ENCODE measurements at regions not wholly inside any gene's neighbourhood (a gene's known extent, or its start where the extent isn't known, plus 50 kb on each side); places are given as distances from the start of the nearest gene placed in this dataset.

DNA sequence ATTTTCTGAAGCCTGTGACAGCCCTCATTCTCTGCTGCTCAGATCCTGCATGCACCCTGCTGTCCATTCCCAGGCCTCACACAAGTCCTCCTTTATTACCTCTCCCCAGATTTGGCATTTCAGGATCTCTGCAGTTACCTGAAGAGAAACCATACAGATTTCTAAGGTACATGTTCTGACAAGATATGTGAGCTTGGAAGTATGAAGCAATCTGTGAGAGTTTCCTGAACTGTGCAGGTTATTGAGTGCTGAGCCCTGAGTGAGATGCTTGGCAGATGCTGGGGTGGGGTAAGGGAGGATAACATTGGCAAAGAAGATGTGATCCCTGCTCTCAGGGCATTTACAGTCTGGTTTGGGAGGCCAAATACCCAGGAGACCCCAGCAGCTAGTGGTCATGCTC lies 91.9 kb upstream of the EPCAM start:
- no peaks in the 10 kb centered on the region for H3K79me2 ChIP-seq (ENCODE audit: control insufficient read depth, insufficient read depth, low read length)
- H2AFZ ChIP-seq (ENCODE audit: low read depth, low read length) = no peak overlapping the region
- H3K36me3 ChIP-seq (ENCODE audit: control insufficient read depth in 2 of 2, extremely low read depth in 1 of 2, insufficient read depth in 2 of 2, low read length in 2 of 2) = no peaks in the 10 kb centered on the region
- dilution Hi-C loops (cut with MboI; ENCODE audit: extremely low pct_ligation_motif_present, low sequenced_read_pairs) (no loop called here), intact Hi-C loops (cut with micrococcal nuclease) (no loop called here)
- H3K9me1 ChIP-seq (replicated peaks; ENCODE audit: control insufficient read depth, extremely low read depth, insufficient read depth, low read length) = no peaks in the 10 kb centered on the region
- no TSS peak for BruUV-seq (replicated peaks)
- H4K20me1 ChIP-seq (replicated peaks; ENCODE audit: control insufficient read depth, extremely low read depth, insufficient read depth, low read length) = no peaks in the 10 kb centered on the region
- H3K27me3 ChIP-seq (ENCODE audit: control insufficient read depth in 2 of 2, insufficient read depth in 2 of 2, low read length in 2 of 2) = no peaks in the 10 kb centered on the region
- CTCF ChIA-PET = interaction anchor here (0.7 to 0.9 kb wide), 2 partner anchors 9 to 12 kb away, joined by 3 read pairs; no protein-coding TSS in a partner anchor
- POLR2A ChIA-PET = interaction anchor here (0.6 kb wide), 1 partner anchor 48 kb away, joined by 3 read pairs; no protein-coding TSS in a partner anchor
- peaks cover 8% of the 10 kb centered on the region for H3K4me1 ChIP-seq (ENCODE audit: control insufficient read depth, extremely low read depth, insufficient read depth, low read length)
- DNase-seq (ENCODE audit: low read depth, low spot score) = no peak
- no peak overlapping the region for H3K27ac ChIP-seq (ENCODE audit: insufficient read depth, low read depth, low read length)
- H3K4me2 ChIP-seq (ENCODE audit: insufficient read depth, low read length) = no peak overlapping the region
- no peaks in the 10 kb centered on the region for H3K9me3 ChIP-seq (replicated peaks; ENCODE audit: control insufficient read depth, insufficient read depth, low read length)
- no peak overlapping the region for H3K9ac ChIP-seq (replicated peaks; ENCODE audit: extremely low read depth, insufficient read depth, low read length)
- H3K4me3 ChIP-seq (replicated peaks in 1 of 3; ENCODE audit: insufficient read depth in 1 of 3, low read depth in 1 of 3, low read length in 3 of 3) = no peak overlapping the region
- no peak for FAIRE-seq
- TF ChIP-seq FOS (IDR thresholded peaks at IDR 0.05; ENCODE audit: borderline replicate concordance, insufficient read depth, low read length) (no peak), POLR2A (IDR thresholded peaks at IDR 0.05; ENCODE audit: low read depth, low read length) (no peak), GATA2 (IDR thresholded peaks at IDR 0.05; ENCODE audit: insufficient read depth, insufficient read length, low read depth, low read length) (no peak), MYC (IDR thresholded peaks at IDR 0.05; ENCODE audit: low read depth, low read length) (no peak)
- TF ChIP-seq, protein P1, sequence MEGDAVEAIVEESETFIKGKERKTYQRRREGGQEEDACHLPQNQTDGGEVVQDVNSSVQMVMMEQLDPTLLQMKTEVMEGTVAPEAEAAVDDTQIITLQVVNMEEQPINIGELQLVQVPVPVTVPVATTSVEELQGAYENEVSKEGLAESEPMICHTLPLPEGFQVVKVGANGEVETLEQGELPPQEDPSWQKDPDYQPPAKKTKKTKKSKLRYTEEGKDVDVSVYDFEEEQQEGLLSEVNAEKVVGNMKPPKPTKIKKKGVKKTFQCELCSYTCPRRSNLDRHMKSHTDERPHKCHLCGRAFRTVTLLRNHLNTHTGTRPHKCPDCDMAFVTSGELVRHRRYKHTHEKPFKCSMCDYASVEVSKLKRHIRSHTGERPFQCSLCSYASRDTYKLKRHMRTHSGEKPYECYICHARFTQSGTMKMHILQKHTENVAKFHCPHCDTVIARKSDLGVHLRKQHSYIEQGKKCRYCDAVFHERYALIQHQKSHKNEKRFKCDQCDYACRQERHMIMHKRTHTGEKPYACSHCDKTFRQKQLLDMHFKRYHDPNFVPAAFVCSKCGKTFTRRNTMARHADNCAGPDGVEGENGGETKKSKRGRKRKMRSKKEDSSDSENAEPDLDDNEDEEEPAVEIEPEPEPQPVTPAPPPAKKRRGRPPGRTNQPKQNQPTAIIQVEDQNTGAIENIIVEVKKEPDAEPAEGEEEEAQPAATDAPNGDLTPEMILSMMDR (IDR thresholded peaks at IDR 0.05; ENCODE audit: extremely low read depth in 1 of 2, insufficient read depth in 1 of 2, low read depth in 1 of 2, low read length in 2 of 2) = no peak

- no peak overlapping the region for H3K9ac ChIP-seq (replicated peaks; ENCODE audit: extremely low read depth, insufficient read depth, low read length)
- H3K79me2 ChIP-seq (ENCODE audit: control insufficient read depth, insufficient read depth, low read length) = no peaks in the 10 kb centered on the region
- dilution Hi-C loops (cut with MboI; ENCODE audit: extremely low pct_ligation_motif_present, low sequenced_read_pairs) (no loop called here), intact Hi-C loops (cut with micrococcal nuclease) (no loop called here)
- H3K4me3 ChIP-seq (replicated peaks in 1 of 3; ENCODE audit: insufficient read depth in 1 of 3, low read depth in 1 of 3, low read length in 3 of 3) = no peak overlapping the region
- H3K9me3 ChIP-seq (replicated peaks; ENCODE audit: control insufficient read depth, insufficient read depth, low read length) = no peaks in the 10 kb centered on the region
- no TSS peak for BruUV-seq (replicated peaks)
- CTCF ChIA-PET = interaction anchor here (0.7 to 1.3 kb wide), 4 partner anchors 9 to 322 kb away, joined by 3 to 5 read pairs (median 4); no protein-coding TSS in a partner anchor
- H4K20me1 ChIP-seq (replicated peaks; ENCODE audit: control insufficient read depth, extremely low read depth, insufficient read depth, low read length) = no peaks in the 10 kb centered on the region
- no peaks in the 10 kb centered on the region for H3K27me3 ChIP-seq (ENCODE audit: control insufficient read depth in 2 of 2, insufficient read depth in 2 of 2, low read length in 2 of 2)
- no peak overlapping the region for H3K27ac ChIP-seq (ENCODE audit: insufficient read depth, low read depth, low read length)
- FAIRE-seq = no peak
- DNase-seq (ENCODE audit: low read depth, low spot score) = no peak
- no peak overlapping the region for H3K4me2 ChIP-seq (ENCODE audit: insufficient read depth, low read length)
- H3K4me1 ChIP-seq (ENCODE audit: control insufficient read depth, extremely low read depth, insufficient read depth, low read length) = peaks cover 8% of the 10 kb centered on the region
- no peak overlapping the region for H2AFZ ChIP-seq (ENCODE audit: low read depth, low read length)
- no peaks in the 10 kb centered on the region for H3K36me3 ChIP-seq (ENCODE audit: control insufficient read depth in 2 of 2, extremely low read depth in 1 of 2, insufficient read depth in 2 of 2, low read length in 2 of 2)
- no peaks in the 10 kb centered on the region for H3K9me1 ChIP-seq (replicated peaks; ENCODE audit: control insufficient read depth, extremely low read depth, insufficient read depth, low read length)
- POLR2A ChIA-PET = interaction anchor here (0.5 to 0.7 kb wide), 3 partner anchors 13 to 104 kb away, joined by 3 to 5 read pairs (median 3); no protein-coding TSS in a partner anchor
- TF ChIP-seq, protein P1 (IDR thresholded peaks at IDR 0.05; ENCODE audit: extremely low read depth in 1 of 2, insufficient read depth in 1 of 2, low read depth in 1 of 2, low read length in 2 of 2) = no peak
- no peak for TF ChIP-seq POLR2AphosphoS5 (IDR thresholded peaks at IDR 0.05; ENCODE audit: insufficient read depth, low read depth, low read length)
- no peak for TF ChIP-seq JUN (IDR thresholded peaks at IDR 0.05; ENCODE audit: borderline replicate concordance, insufficient read depth, insufficient read length, low read depth)
- no peak for TF ChIP-seq EZH2 (IDR thresholded peaks at IDR 0.05; ENCODE audit: borderline replicate concordance, low read depth, low read length, severe bottlenecking)
- TF ChIP-seq MYC (IDR thresholded peaks at IDR 0.05; ENCODE audit: low read depth, low read length) = no peak
- TF ChIP-seq, protein P2, sequence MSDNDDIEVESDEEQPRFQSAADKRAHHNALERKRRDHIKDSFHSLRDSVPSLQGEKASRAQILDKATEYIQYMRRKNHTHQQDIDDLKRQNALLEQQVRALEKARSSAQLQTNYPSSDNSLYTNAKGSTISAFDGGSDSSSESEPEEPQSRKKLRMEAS (IDR thresholded peaks at IDR 0.05; ENCODE audit: insufficient read depth, insufficient read length) = no peak
- TF ChIP-seq FOS (IDR thresholded peaks at IDR 0.05; ENCODE audit: borderline replicate concordance, insufficient read depth, low read length) = no peak
Observed at GRCh38 chr2:47276061-47276460, 93.0 kb upstream of the EPCAM start.
